A549 (cell line): ENCODE measurements at regions not wholly inside any gene's neighbourhood (a gene's known extent, or its start where the extent isn't known, plus 50 kb on each side); places are given as distances from the start of the nearest gene placed in this dataset.
"Not testable (repeated sequence)": the region's sequence is repeated elsewhere in the genome, so short reads cannot be mapped to it uniquely, and the experiment has no call there.

Experiments used
- CHD4 ChIP-seq: fragments of 200-600 bp; sonication (generic); IDR thresholded peaks from 2 replicates; pipeline ENCODE4 v1.6.1; 2016; ENCODE audit warnings: antibody characterized with exemption, mild to moderate bottlenecking, borderline replicate concordance
- E2F6 ChIP-seq: IDR thresholded peaks from 2 replicates; pipeline ENCODE4 v1.6.1; 2012; ENCODE audit warnings: low read depth, borderline replicate concordance
- HDAC2 ChIP-seq: fragments of 200-600 bp; sonication (generic); IDR thresholded peaks from 2 replicates; pipeline ENCODE4 v1.6.1; 2016
- JUN ChIP-seq, 2 experiments: fragments of >200 bp; sonication (Bioruptor Twin); formaldehyde crosslinking; IDR thresholded peaks; 2 replicates in 1 of 2; 3 replicates in 1 of 2; pipeline ENCODE4 v1.6.1; 2016 to 2017
- NFE2L2 ChIP-seq: fragments of 150-350 bp; conservative IDR thresholded peaks from 2 replicates; pipeline ENCODE4 v1.6.1; 2014; ENCODE audit warnings: low read length
- POLR2A ChIP-seq: IDR thresholded peaks from 2 replicates; pipeline ENCODE4 v1.6.1; 2012; ENCODE audit warnings: mild to moderate bottlenecking, low read length
- RAD21 ChIP-seq, 2 experiments: fragments of >200 bp in 1 of 2; sonication (Bioruptor Twin) in 1 of 2; formaldehyde crosslinking in 1 of 2; IDR thresholded peaks in 1 of 2; conservative IDR thresholded peaks in 1 of 2; 2 replicates in 1 of 2; 3 replicates in 1 of 2; pipeline ENCODE4 v1.6.1; 2012 to 2018; ENCODE audit warnings: inconsistent platforms in 1 of 2
- RCOR1 ChIP-seq: fragments of 150-350 bp; IDR thresholded peaks from 2 replicates; pipeline ENCODE4 v1.6.1; 2014; ENCODE audit warnings: antibody characterized with exemption, low read length, low read depth
- RFX5 ChIP-seq: fragments of 450-650 bp; IDR thresholded peaks from 2 replicates; pipeline ENCODE4 v1.7.1; 2014; ENCODE audit warnings: antibody characterized with exemption, mild to moderate bottlenecking, moderate library complexity
- TP53 ChIP-seq: fragments of 250-450 bp; sonication (Bioruptor Pico); IDR thresholded peaks from 2 replicates; pipeline ENCODE4 v1.5.0; 2021; ENCODE audit warnings: mild to moderate bottlenecking, moderate library complexity
- USF2 ChIP-seq: fragments of 450-650 bp; IDR thresholded peaks from 2 replicates; pipeline ENCODE4 v1.6.1; 2014; ENCODE audit warnings: antibody characterized with exemption
- TF ChIP-seq, protein P1 (sequence below): fragments of >200 bp; sonication (Bioruptor Twin); formaldehyde crosslinking; IDR thresholded peaks from 3 replicates; pipeline ENCODE4 v1.5.1; 2016
- TF ChIP-seq, protein P2 (sequence below): fragments of 150-350 bp; IDR thresholded peaks from 2 replicates; pipeline ENCODE4 v1.6.1; 2014; ENCODE audit warnings: low read depth, mild to moderate bottlenecking, low read length
- TF ChIP-seq, protein P3 (sequence below): fragments of 200-600 bp; sonication (generic); IDR thresholded peaks from 2 replicates; pipeline ENCODE4 v1.6.1; 2016; ENCODE audit warnings: antibody characterized with exemption, mild to moderate bottlenecking, moderate library complexity

DNA sequence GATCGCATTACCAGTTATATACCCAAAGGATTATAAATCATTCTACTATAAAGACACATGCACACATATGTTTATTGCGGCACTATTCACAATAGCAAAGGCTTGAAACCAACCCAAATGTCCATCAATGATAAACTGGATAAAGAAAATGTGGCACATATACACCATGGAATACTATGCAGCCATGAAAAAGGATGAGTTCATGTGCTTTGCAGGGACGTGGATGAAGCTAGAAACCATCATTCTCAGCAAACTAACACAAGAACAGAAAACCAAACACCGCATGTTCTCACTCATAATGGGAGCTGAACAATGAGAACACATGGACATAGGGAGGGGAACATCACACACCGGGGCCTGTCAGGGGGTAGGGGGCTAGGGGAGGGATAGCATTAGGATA lies 495.8 kb downstream of the AACS start:
- TF ChIP-seq, protein P1, sequence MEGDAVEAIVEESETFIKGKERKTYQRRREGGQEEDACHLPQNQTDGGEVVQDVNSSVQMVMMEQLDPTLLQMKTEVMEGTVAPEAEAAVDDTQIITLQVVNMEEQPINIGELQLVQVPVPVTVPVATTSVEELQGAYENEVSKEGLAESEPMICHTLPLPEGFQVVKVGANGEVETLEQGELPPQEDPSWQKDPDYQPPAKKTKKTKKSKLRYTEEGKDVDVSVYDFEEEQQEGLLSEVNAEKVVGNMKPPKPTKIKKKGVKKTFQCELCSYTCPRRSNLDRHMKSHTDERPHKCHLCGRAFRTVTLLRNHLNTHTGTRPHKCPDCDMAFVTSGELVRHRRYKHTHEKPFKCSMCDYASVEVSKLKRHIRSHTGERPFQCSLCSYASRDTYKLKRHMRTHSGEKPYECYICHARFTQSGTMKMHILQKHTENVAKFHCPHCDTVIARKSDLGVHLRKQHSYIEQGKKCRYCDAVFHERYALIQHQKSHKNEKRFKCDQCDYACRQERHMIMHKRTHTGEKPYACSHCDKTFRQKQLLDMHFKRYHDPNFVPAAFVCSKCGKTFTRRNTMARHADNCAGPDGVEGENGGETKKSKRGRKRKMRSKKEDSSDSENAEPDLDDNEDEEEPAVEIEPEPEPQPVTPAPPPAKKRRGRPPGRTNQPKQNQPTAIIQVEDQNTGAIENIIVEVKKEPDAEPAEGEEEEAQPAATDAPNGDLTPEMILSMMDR = not testable (repeated sequence)
- not testable (repeated sequence) for TF ChIP-seq JUN (IDR thresholded peaks at IDR 0.05); RCOR1; NFE2L2; USF2; RFX5; CHD4; POLR2A; HDAC2; E2F6; RAD21 (conservative IDR thresholded peaks at IDR 0.05 in 1 of 2, IDR thresholded peaks at IDR 0.05 in 1 of 2); TP53 (CRISPR knock-in tag)
- TF ChIP-seq, protein P2, sequence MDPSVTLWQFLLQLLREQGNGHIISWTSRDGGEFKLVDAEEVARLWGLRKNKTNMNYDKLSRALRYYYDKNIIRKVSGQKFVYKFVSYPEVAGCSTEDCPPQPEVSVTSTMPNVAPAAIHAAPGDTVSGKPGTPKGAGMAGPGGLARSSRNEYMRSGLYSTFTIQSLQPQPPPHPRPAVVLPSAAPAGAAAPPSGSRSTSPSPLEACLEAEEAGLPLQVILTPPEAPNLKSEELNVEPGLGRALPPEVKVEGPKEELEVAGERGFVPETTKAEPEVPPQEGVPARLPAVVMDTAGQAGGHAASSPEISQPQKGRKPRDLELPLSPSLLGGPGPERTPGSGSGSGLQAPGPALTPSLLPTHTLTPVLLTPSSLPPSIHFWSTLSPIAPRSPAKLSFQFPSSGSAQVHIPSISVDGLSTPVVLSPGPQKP = not testable (repeated sequence)
- TF ChIP-seq, protein P3, sequence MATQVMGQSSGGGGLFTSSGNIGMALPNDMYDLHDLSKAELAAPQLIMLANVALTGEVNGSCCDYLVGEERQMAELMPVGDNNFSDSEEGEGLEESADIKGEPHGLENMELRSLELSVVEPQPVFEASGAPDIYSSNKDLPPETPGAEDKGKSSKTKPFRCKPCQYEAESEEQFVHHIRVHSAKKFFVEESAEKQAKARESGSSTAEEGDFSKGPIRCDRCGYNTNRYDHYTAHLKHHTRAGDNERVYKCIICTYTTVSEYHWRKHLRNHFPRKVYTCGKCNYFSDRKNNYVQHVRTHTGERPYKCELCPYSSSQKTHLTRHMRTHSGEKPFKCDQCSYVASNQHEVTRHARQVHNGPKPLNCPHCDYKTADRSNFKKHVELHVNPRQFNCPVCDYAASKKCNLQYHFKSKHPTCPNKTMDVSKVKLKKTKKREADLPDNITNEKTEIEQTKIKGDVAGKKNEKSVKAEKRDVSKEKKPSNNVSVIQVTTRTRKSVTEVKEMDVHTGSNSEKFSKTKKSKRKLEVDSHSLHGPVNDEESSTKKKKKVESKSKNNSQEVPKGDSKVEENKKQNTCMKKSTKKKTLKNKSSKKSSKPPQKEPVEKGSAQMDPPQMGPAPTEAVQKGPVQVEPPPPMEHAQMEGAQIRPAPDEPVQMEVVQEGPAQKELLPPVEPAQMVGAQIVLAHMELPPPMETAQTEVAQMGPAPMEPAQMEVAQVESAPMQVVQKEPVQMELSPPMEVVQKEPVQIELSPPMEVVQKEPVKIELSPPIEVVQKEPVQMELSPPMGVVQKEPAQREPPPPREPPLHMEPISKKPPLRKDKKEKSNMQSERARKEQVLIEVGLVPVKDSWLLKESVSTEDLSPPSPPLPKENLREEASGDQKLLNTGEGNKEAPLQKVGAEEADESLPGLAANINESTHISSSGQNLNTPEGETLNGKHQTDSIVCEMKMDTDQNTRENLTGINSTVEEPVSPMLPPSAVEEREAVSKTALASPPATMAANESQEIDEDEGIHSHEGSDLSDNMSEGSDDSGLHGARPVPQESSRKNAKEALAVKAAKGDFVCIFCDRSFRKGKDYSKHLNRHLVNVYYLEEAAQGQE = not testable (repeated sequence)
